ENCODE measurements at regions not wholly inside any gene's neighbourhood (a gene's known extent, or its start where the extent isn't known, plus 50 kb on each side); places are given as distances from the start of the nearest gene placed in this dataset.

DNA sequence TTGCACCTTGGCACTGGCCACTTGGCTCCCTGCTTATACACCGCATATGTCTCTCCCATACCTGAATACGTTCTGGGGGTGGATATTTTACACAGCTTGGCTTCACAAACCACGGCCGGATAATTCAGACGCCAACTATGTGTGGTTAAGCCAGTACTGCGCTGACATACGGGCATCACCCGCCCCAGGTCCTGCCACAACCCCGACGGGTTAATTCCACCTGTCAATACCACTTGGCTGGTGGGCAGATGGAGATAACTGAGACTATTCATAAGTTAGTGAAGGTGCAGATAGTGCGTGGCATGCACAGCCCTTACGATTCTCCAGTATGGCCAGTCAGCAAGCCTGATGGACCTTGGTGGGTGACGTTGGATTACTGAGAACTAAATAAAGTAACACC is 696.3 kb upstream of the AGA start:
- DNase-seq (ENCODE audit: low read depth): no peak
- H3K4me3 ChIP-seq (ENCODE audit: low read length): no peak overlapping the region
- TF ChIP-seq, protein P1, sequence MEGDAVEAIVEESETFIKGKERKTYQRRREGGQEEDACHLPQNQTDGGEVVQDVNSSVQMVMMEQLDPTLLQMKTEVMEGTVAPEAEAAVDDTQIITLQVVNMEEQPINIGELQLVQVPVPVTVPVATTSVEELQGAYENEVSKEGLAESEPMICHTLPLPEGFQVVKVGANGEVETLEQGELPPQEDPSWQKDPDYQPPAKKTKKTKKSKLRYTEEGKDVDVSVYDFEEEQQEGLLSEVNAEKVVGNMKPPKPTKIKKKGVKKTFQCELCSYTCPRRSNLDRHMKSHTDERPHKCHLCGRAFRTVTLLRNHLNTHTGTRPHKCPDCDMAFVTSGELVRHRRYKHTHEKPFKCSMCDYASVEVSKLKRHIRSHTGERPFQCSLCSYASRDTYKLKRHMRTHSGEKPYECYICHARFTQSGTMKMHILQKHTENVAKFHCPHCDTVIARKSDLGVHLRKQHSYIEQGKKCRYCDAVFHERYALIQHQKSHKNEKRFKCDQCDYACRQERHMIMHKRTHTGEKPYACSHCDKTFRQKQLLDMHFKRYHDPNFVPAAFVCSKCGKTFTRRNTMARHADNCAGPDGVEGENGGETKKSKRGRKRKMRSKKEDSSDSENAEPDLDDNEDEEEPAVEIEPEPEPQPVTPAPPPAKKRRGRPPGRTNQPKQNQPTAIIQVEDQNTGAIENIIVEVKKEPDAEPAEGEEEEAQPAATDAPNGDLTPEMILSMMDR (conservative IDR thresholded peaks at IDR 0.05; ENCODE audit: low read depth, low read length): no peak

DNA sequence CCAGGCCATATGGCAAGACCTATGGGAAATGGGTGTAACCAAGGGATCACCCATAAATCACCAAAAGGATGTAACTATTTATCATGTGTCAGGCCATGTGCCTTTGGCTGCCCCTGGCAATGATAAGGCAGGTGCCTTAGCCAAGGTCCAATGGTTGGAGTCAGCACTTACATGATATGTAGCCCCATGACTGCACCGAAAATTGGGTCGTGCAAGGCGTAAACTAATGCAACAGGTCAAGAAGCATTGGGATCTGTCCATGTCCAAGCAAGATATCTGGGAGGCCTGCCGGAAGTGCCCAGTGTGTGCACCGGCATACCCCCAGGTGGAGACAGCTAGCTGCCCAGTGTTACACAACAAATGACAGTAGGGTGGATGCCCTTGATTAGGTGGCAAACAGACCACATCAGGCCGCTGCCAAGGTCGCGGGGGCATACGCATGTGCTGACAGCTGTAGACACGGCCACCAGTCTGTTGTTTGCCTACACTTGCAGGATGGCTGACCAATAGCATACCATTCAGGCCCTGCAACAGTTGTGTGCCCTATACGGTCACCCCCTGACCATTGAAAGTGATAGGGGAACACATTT is 698.2 kb upstream of the AGA start:
- no peak overlapping the region for H3K4me3 ChIP-seq (ENCODE audit: low read length)
- TF ChIP-seq, protein P1 (conservative IDR thresholded peaks at IDR 0.05; ENCODE audit: low read depth, low read length): no peak
- DNase-seq (ENCODE audit: low read depth): no peak

DNA sequence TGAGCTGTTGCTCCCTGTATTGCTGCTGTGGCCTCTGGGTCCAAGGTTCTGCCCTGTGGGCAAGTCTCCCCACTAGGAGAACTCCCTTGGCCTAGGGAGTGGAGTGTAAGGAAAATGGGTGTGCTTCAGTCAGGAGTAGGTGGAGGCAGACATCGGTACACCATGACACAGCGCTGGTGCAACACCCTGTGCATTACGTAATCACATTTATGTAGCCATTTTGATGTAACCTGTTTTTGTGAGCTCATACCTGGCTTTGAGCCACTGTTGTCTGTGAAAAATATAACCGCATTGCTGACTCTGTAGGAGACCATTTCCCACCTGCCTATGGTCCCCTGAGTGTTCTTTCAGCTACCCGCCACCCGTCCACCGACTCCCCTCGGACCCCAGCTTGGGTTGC is 700.5 kb upstream of the AGA start:
- no peak for DNase-seq (ENCODE audit: low read depth)
- TF ChIP-seq, protein P1 (conservative IDR thresholded peaks at IDR 0.05; ENCODE audit: low read depth, low read length): no peak
- no peak overlapping the region for H3K4me3 ChIP-seq (ENCODE audit: low read length)

DNA sequence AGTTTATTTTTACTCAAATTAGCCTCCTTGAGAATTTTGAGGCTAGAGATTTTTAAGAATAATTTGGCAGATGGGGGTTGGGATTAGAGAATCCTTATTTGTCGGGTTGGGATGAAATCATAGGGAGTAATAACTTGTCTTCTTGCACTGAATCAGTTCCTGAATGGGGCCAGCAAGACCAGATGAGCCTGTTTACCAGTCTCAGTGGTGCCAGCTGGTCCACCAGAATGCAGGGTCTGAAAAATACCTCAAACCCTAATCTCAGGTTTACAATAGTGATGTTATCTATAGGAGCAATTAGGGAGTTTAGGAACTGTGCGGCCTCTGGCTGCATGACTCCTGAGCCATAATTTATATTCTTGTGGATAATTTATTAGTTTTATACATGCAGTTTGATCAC is 705.9 kb upstream of the AGA start:
- H3K4me3 ChIP-seq (ENCODE audit: low read length): no peak overlapping the region
- TF ChIP-seq, protein P1 (conservative IDR thresholded peaks at IDR 0.05; ENCODE audit: low read depth, low read length): no peak
- no peak for DNase-seq (ENCODE audit: low read depth)

DNA sequence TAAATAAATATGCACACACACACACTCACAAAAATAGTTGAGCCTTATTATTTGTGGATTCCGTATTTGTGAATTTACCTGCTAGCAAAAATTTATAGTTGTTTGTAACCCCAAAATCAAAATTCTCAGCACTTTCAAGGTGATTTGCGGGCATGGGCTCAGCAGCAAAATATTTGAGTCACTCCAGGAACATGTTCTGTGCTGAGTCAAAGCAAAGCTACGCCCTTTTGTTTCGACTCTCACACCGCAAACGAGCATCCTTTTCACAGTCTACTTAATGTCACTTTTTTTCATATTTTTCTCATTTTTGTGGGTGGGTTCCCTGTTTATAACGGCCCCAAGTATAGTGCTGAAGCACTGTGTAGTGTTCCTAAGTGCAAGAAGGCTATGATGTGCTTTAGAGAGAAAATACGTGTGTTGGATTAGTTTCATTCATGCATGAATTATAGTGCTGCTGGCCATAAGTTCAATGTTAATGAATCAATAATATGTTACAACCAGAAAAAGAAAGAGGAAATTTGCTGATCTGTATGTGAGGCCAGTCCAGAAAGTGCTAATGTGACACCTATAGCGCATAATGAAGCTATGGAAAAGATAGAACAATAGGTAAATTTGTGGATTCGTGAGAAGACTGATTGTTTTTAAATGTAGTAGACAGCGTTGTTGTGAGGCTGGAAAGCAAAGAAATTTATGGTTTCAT is 723.2 kb upstream of the AGA start:
- H3K4me3 ChIP-seq (ENCODE audit: low read length): no peak overlapping the region
- TF ChIP-seq, protein P1 (conservative IDR thresholded peaks at IDR 0.05; ENCODE audit: low read depth, low read length): no peak
- no peak for DNase-seq (ENCODE audit: low read depth)

DNA sequence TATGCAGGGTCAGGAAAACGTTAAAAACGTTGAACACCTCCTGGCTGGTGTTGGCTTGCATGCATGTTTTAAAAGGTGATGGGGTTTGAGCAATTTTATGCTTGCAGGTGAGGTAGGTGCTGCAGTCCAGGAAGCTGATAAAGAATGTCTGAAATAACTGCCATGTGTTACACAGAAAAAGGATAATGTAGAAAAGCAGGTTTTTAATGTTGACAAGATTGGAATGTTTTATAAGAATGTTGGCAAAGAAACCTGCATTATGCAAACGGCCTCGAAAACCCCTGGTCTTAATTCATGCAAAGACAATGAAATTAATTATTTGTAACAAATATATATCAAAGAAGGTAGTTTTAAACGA is 723.7 kb upstream of the AGA start:
- no peak overlapping the region for H3K4me3 ChIP-seq (ENCODE audit: low read length)
- DNase-seq (ENCODE audit: low read depth): no peak
- TF ChIP-seq, protein P1 (conservative IDR thresholded peaks at IDR 0.05; ENCODE audit: low read depth, low read length): no peak

DNA sequence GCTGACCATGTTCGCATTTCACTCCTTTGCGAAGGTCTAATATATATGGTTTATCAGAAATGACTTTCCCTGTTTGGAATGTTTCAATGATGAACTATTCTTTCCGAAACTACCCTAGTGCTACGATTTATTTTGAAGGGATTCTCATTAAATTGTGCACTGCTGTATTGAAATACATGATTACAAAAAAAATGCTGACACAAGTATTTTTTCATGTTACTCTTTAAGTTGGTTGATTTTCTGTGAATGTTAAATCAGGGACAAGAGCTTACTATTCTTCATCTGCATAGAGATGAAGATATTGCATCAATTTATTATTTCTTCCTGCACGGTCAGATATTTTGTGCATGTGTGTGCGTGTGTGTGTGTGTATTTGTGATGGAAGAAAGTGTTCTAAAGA is 731.5 kb upstream of the AGA start:
- no peak for DNase-seq (ENCODE audit: low read depth)
- no peak overlapping the region for H3K4me3 ChIP-seq (ENCODE audit: low read length)
- TF ChIP-seq, protein P1 (conservative IDR thresholded peaks at IDR 0.05; ENCODE audit: low read depth, low read length): no peak

Measured in retinal pigment epithelial cell (primary cell).